ENCODE measurements at regions not wholly inside any gene's neighbourhood (a gene's known extent, or its start where the extent isn't known, plus 50 kb on each side); places are given as distances from the start of the nearest gene placed in this dataset.

GRCh38 chr9:11892401-11892800, 800.8 kb upstream of the TYRP1 start:
- no peak for TF ChIP-seq SIN3A (IDR thresholded peaks at IDR 0.05; ENCODE audit: borderline replicate concordance, insufficient read depth, low read depth, low read length)
- no peak for TF ChIP-seq REST (IDR thresholded peaks at IDR 0.05; ENCODE audit: insufficient read depth in 1 of 2, low read depth in 2 of 2, low read length in 1 of 2)
- no peak for TF ChIP-seq CTCF (IDR thresholded peaks at IDR 0.05)
- no peak for TF ChIP-seq POLR2AphosphoS5 (IDR thresholded peaks at IDR 0.05; ENCODE audit: low read depth, low read length)
- TF ChIP-seq TCF7L2 (IDR thresholded peaks at IDR 0.05; ENCODE audit: low read depth, low read length), result no peak
- BruUV-seq (replicated peaks), result no TSS peak
- Histone ChIP-seq H3K9me3 (ENCODE audit: control insufficient read depth, insufficient read depth, low read depth, low read length) (no peaks in the 10 kb centered on the region), H3K4me3 (ENCODE audit: low read depth in 2 of 2, low read length in 2 of 2) (no peak overlapping the region), H3K27me3 (ENCODE audit: control insufficient read depth, insufficient read depth, low read length) (no peaks in the 10 kb centered on the region), H3K27ac (ENCODE audit: low read length) (no peak overlapping the region), H3K36me3 (ENCODE audit: control insufficient read depth, insufficient read depth, low read length) (no peaks in the 10 kb centered on the region), H3K4me1 (ENCODE audit: control insufficient read depth, insufficient read depth, low read length) (no peaks in the 10 kb centered on the region)
- DNase-seq (ENCODE audit: low read depth, low spot score) (no peak), ATAC-seq (no peak)
- ChIA-PET POLR2A (no interaction called here), CTCF (no interaction called here)
- in situ Hi-C loops (cut with HindIII; ENCODE audit: low pct_unique_long_range_greater_than_20kb, low sequenced_read_pairs) (no loop called here), intact Hi-C loops (cut with micrococcal nuclease; ENCODE audit: unreplicated experiment) (no loop called here)

- no peak for DNase-seq (ENCODE audit: low read depth, low spot score)
- Histone ChIP-seq H3K36me3 (ENCODE audit: control insufficient read depth, insufficient read depth, low read length) (no peaks in the 10 kb centered on the region), H3K27me3 (ENCODE audit: control insufficient read depth, insufficient read depth, low read length) (no peaks in the 10 kb centered on the region), H3K4me3 (ENCODE audit: low read depth in 2 of 2, low read length in 2 of 2) (no peak overlapping the region), H3K27ac (ENCODE audit: low read length) (no peak overlapping the region), H3K9me3 (ENCODE audit: control insufficient read depth, insufficient read depth, low read depth, low read length) (no peaks in the 10 kb centered on the region), H3K4me1 (ENCODE audit: control insufficient read depth, insufficient read depth, low read length) (no peaks in the 10 kb centered on the region)
- BruUV-seq (replicated peaks), result no TSS peak
- TF ChIP-seq CTCF (IDR thresholded peaks at IDR 0.05), result no peak
- TF ChIP-seq POLR2AphosphoS5 (IDR thresholded peaks at IDR 0.05; ENCODE audit: low read depth, low read length), result no peak
- TF ChIP-seq TCF7L2 (IDR thresholded peaks at IDR 0.05; ENCODE audit: low read depth, low read length), result no peak
- no peak for TF ChIP-seq REST (IDR thresholded peaks at IDR 0.05; ENCODE audit: insufficient read depth in 1 of 2, low read depth in 2 of 2, low read length in 1 of 2)
- no peak for TF ChIP-seq SIN3A (IDR thresholded peaks at IDR 0.05; ENCODE audit: borderline replicate concordance, insufficient read depth, low read depth, low read length)
- ATAC-seq, result no peak
- in situ Hi-C loops (cut with HindIII; ENCODE audit: low pct_unique_long_range_greater_than_20kb, low sequenced_read_pairs), result no loop called here
- CTCF ChIA-PET, result no interaction called here
- POLR2A ChIA-PET, result no interaction called here
- intact Hi-C loops (cut with micrococcal nuclease; ENCODE audit: unreplicated experiment), result no loop called here
Measured at GRCh38 chr9:11893331-11893730, 799.9 kb upstream of the TYRP1 start.

All from Panc1 (cell line).